ENCODE measurements at regions not wholly inside any gene's neighbourhood (a gene's known extent, or its start where the extent isn't known, plus 50 kb on each side); places are given as distances from the start of the nearest gene placed in this dataset.

DNA sequence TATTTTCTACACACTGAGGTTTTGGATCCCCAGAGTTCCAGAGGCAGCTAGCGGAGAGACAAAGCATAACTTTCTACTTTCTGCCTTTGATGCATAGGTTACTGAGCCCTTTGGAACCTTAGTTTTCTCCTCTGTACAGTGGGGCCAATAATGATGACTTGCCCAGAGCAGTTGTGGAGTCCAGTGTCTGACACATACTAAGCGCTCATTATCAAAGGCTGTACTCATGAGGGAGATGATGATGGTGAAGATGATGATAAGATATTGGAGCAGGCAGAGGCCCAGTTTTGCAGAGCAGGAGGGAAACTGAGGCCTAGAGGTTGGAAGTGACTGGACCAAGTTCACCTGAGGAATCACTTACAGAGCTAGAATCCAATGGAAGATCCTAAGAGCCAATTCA, 458.0 kb downstream of the MIAT start:
- H3K4me3 Mint-ChIP-seq (ENCODE audit: low read depth), result no peak overlapping the region
- peaks cover 19% of the 10 kb centered on the region for H3K4me1 Mint-ChIP-seq (ENCODE audit: low read depth)
- no peak for DNase-seq (ENCODE audit: low spot score, unreplicated experiment)
- peaks cover 2% of the 10 kb centered on the region for H3K27me3 Mint-ChIP-seq
- TF ChIP-seq CTCF (IDR thresholded peaks at IDR 0.05; ENCODE audit: unreplicated experiment), result no peak
- H3K27ac Mint-ChIP-seq, result no peak overlapping the region
- no peaks in the 10 kb centered on the region for H3K36me3 Mint-ChIP-seq (ENCODE audit: insufficient read depth)
- H3K9me3 Mint-ChIP-seq (ENCODE audit: low read depth), result no peaks in the 10 kb centered on the region

- Mint-ChIP-seq H3K4me1 (ENCODE audit: low read depth) (peaks cover 17% of the 10 kb centered on the region), H3K27me3 (peaks cover 2% of the 10 kb centered on the region), H3K27ac (no peak overlapping the region), H3K36me3 (ENCODE audit: insufficient read depth) (no peaks in the 10 kb centered on the region), H3K9me3 (ENCODE audit: low read depth) (no peaks in the 10 kb centered on the region), H3K4me3 (ENCODE audit: low read depth) (no peak overlapping the region)
- no peak for TF ChIP-seq CTCF (IDR thresholded peaks at IDR 0.05; ENCODE audit: unreplicated experiment)
- no peak for DNase-seq (ENCODE audit: low spot score, unreplicated experiment)
Measured at GRCh38 chr22:27115816-27116256, 458.4 kb downstream of the MIAT start.

DNA sequence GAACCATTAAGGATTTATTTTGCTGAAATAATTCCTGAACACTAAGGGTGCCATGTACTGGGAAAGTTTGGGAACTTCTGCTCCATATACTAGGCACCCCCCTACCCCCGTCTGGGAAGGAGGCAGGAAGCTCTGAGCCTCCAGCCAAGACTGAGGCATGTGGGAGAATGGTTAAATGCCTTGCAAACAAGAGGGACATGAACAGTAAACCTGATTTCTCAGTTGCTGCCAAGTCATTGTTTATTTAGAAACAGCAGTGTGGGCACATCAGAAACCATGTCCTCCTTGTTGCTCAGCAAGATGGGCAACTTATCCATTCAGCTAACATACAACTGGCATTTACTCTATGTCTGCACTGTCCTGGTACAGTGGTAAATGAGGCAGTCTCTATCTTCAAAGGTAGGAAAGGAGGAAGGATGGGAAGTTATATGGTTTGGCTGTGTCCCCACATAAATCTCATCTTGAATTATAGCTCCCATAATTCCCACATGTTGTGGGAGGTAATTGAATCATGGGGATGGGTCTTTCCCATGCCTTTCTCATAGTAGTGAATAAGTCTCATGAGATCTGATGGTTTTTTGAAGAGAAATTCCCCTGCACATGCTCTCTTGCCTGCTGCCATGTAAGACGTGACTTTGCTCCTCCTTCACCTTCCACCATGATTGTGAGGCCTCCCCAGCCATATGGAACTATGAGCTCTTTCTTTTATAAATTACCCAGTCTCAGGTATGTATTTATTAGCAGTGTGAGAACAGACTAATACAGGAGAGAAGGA, 459.1 kb downstream of the MIAT start:
- DNase-seq (ENCODE audit: low spot score, unreplicated experiment), result no peak
- no peak for TF ChIP-seq CTCF (IDR thresholded peaks at IDR 0.05; ENCODE audit: unreplicated experiment)
- Mint-ChIP-seq H3K4me3 (ENCODE audit: low read depth) (no peak overlapping the region), H3K27ac (no peak overlapping the region), H3K9me3 (ENCODE audit: low read depth) (no peaks in the 10 kb centered on the region), H3K36me3 (ENCODE audit: insufficient read depth) (no peaks in the 10 kb centered on the region), H3K4me1 (ENCODE audit: low read depth) (peaks cover 12% of the 10 kb centered on the region), H3K27me3 (peaks cover 2% of the 10 kb centered on the region)

DNA sequence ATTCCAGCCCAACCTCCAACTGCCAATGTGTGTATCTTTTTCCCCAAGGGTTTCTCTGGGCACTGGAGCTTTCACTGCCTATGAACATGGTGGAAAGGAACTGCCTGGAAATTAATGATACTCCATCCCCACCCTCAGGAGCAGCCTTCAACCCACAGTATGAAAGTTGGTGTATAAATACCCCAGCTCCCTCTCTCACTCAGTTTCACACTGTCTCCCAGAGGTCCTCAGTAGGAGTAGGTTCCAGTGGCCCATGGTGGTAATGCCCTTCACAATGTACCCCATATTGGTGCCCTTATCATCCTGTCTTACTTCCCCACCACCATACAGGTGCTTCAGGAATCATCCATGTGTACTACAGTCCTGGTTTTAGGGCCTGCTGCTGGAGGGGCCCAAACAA, 462.6 kb downstream of the MIAT start:
- no peaks in the 10 kb centered on the region for H3K36me3 Mint-ChIP-seq (ENCODE audit: insufficient read depth)
- no peak for TF ChIP-seq CTCF (IDR thresholded peaks at IDR 0.05; ENCODE audit: unreplicated experiment)
- H3K4me3 Mint-ChIP-seq (ENCODE audit: low read depth), result no peak overlapping the region
- H3K9me3 Mint-ChIP-seq (ENCODE audit: low read depth), result no peaks in the 10 kb centered on the region
- peaks cover 6% of the 10 kb centered on the region for H3K27me3 Mint-ChIP-seq
- peaks cover 2% of the 10 kb centered on the region for H3K4me1 Mint-ChIP-seq (ENCODE audit: low read depth)
- no peak for DNase-seq (ENCODE audit: low spot score, unreplicated experiment)
- no peak overlapping the region for H3K27ac Mint-ChIP-seq

DNA sequence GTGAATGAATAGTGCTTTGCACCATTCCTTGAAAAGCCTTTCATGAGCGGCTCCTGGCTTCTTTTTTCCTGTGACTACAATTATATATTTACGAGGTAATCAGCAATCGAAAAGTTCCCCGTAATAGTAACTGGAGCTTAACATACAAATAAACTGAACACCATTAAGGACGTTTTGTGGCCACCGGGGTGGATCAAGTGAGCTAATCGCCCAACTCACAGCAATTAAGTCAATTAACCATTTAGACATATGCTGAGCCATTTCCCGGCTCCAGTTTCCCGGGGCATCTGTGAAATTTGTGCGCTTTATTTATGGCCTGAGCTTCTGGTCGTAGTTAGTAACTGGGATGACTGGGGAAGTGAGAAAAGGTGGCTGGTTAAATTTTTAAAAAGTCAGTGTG, 465.2 kb downstream of the MIAT start:
- Mint-ChIP-seq H3K27ac (no peak overlapping the region), H3K36me3 (ENCODE audit: insufficient read depth) (no peaks in the 10 kb centered on the region), H3K27me3 (peaks cover 19% of the 10 kb centered on the region), H3K9me3 (ENCODE audit: low read depth) (no peaks in the 10 kb centered on the region), H3K4me3 (ENCODE audit: low read depth) (no peak overlapping the region), H3K4me1 (ENCODE audit: low read depth) (no peaks in the 10 kb centered on the region)
- DNase-seq (ENCODE audit: low spot score, unreplicated experiment), result no peak
- no peak for TF ChIP-seq CTCF (IDR thresholded peaks at IDR 0.05; ENCODE audit: unreplicated experiment)

Measured in progenitor cell of endocrine pancreas (in vitro differentiated cells).